HEK293T (cell line): ENCODE measurements at regions not wholly inside any gene's neighbourhood (a gene's known extent, or its start where the extent isn't known, plus 50 kb on each side); places are given as distances from the start of the nearest gene placed in this dataset.

Experiments
- ARNT ChIP-seq: fragments of 450-650 bp; IDR thresholded peaks from 2 replicates; pipeline ENCODE4 v1.6.1; 2017; ENCODE audit warnings: mild to moderate bottlenecking
- BHLHE40 ChIP-seq: fragments of 450-650 bp; IDR thresholded peaks from 2 replicates; pipeline ENCODE4 v1.6.1; 2016; ENCODE audit warnings: mild to moderate bottlenecking, moderate library complexity, borderline replicate concordance
- ELF4 ChIP-seq: fragments of 450-650 bp; IDR thresholded peaks from 2 replicates; pipeline ENCODE4 v1.6.1; 2017; ENCODE audit warnings: antibody characterized with exemption
- FOXM1 ChIP-seq: fragments of 450-650 bp; IDR thresholded peaks from 2 replicates; pipeline ENCODE4 v1.6.1; 2017; ENCODE audit warnings: mild to moderate bottlenecking, borderline replicate concordance
- HDGF ChIP-seq: fragments of 450-650 bp; IDR thresholded peaks from 2 replicates; pipeline ENCODE4 v1.6.1; 2017; ENCODE audit warnings: antibody characterized with exemption, borderline replicate concordance
- L3MBTL2 ChIP-seq: fragments of 450-650 bp; conservative IDR thresholded peaks from 2 replicates; pipeline ENCODE4 v1.6.1; 2016; ENCODE audit warnings: mild to moderate bottlenecking
- NFRKB ChIP-seq: fragments of 450-650 bp; IDR thresholded peaks from 2 replicates; pipeline ENCODE4 v1.6.1; 2016; ENCODE audit warnings: mild to moderate bottlenecking, moderate library complexity
- SP1 ChIP-seq: fragments of 450-650 bp; IDR thresholded peaks from 2 replicates; pipeline ENCODE4 v1.6.1; 2017
- SUZ12 ChIP-seq: fragments of 450-650 bp; IDR thresholded peaks from 2 replicates; pipeline ENCODE4 v1.6.1; 2016; ENCODE audit warnings: mild to moderate bottlenecking
- TARDBP ChIP-seq: fragments of 450-650 bp; IDR thresholded peaks from 2 replicates; pipeline ENCODE4 v1.6.1; 2016
- ZNF384 ChIP-seq: fragments of 450-650 bp; IDR thresholded peaks from 2 replicates; pipeline ENCODE4 v1.6.1; 2016
- TF ChIP-seq, protein P1 (sequence below): fragments of 450-650 bp; IDR thresholded peaks from 2 replicates; pipeline ENCODE4 v1.6.1; 2016

DNA sequence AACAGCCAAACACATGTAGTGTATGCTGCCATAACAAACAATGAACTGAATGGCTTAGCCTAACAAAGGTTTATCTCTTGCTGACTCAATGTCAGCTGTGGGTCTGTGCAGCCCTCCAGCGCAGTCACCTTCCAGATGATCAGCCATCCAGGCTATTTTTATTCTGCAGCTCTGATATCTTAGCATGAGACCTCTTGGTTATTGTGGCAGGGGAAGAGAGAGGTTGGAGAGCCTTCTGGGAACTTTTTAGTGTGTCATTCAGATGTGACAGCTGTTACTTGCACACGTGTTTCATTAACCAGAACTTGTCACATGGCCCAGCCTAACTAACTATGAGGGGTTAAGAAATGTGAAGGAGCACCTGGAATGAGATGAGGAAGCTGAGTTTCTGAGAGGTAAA, 202.5 kb downstream of the DHX35 start:
- TF ChIP-seq, protein P1, sequence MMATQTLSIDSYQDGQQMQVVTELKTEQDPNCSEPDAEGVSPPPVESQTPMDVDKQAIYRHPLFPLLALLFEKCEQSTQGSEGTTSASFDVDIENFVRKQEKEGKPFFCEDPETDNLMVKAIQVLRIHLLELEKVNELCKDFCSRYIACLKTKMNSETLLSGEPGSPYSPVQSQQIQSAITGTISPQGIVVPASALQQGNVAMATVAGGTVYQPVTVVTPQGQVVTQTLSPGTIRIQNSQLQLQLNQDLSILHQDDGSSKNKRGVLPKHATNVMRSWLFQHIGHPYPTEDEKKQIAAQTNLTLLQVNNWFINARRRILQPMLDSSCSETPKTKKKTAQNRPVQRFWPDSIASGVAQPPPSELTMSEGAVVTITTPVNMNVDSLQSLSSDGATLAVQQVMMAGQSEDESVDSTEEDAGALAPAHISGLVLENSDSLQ, result no peak
- no peak for TF ChIP-seq SUZ12
- TF ChIP-seq BHLHE40, result no peak
- no peak for TF ChIP-seq HDGF
- no peak for TF ChIP-seq ARNT
- TF ChIP-seq FOXM1, result no peak
- TF ChIP-seq L3MBTL2, result no peak
- TF ChIP-seq ELF4, result no peak
- no peak for TF ChIP-seq NFRKB
- TF ChIP-seq SP1, result no peak
- TF ChIP-seq ZNF384, result no peak
- TF ChIP-seq TARDBP, result no peak
